ENCODE measurements at regions not wholly inside any gene's neighbourhood (a gene's known extent, or its start where the extent isn't known, plus 50 kb on each side); places are given as distances from the start of the nearest gene placed in this dataset.

- TF ChIP-seq CTCF (IDR thresholded peaks at IDR 0.05) (no peak), POLR2A (IDR thresholded peaks at IDR 0.05) (no peak)
Observed at GRCh38 chr10:117669122-117669521, 126.6 kb downstream of the EMX2 start.
